ENCODE measurements at regions not wholly inside any gene's neighbourhood (a gene's known extent, or its start where the extent isn't known, plus 50 kb on each side); places are given as distances from the start of the nearest gene placed in this dataset.

DNA sequence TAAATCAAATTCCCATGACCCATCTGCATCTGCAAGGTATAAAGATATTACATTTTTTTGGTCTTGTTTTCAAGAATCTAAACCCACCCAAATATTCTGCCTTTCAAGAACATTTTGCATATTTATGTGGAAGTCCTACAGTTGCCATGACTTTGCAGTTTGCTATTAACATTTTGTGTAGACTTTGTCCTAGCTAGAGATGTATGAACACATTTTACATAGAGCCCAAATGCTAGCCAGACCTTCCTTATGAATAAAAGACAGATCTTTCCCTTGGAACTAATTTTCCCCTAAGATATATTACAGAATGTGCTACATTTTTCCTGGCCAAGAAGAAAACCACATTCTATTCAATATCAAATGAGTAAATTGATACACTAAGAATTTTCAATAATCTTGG lies 772.5 kb downstream of the KCNA4 start:
- H3K36me3 Mint-ChIP-seq (ENCODE audit: low read depth), result no peaks in the 10 kb centered on the region
- H3K27ac Mint-ChIP-seq (ENCODE audit: unreplicated experiment), result no peak overlapping the region
- peaks cover 7% of the 10 kb centered on the region for H3K9me3 Mint-ChIP-seq (ENCODE audit: low read depth)
- TF ChIP-seq, protein P1, sequence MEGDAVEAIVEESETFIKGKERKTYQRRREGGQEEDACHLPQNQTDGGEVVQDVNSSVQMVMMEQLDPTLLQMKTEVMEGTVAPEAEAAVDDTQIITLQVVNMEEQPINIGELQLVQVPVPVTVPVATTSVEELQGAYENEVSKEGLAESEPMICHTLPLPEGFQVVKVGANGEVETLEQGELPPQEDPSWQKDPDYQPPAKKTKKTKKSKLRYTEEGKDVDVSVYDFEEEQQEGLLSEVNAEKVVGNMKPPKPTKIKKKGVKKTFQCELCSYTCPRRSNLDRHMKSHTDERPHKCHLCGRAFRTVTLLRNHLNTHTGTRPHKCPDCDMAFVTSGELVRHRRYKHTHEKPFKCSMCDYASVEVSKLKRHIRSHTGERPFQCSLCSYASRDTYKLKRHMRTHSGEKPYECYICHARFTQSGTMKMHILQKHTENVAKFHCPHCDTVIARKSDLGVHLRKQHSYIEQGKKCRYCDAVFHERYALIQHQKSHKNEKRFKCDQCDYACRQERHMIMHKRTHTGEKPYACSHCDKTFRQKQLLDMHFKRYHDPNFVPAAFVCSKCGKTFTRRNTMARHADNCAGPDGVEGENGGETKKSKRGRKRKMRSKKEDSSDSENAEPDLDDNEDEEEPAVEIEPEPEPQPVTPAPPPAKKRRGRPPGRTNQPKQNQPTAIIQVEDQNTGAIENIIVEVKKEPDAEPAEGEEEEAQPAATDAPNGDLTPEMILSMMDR (IDR thresholded peaks at IDR 0.05), result no peak
- H3K4me3 Mint-ChIP-seq (ENCODE audit: unreplicated experiment), result no peak overlapping the region
- DNase-seq (ENCODE audit: low spot score), result no peak
- no peaks in the 10 kb centered on the region for H3K4me1 Mint-ChIP-seq (ENCODE audit: low read depth)
- peaks cover 25% of the 10 kb centered on the region for H3K27me3 Mint-ChIP-seq (ENCODE audit: low read depth)

DNA sequence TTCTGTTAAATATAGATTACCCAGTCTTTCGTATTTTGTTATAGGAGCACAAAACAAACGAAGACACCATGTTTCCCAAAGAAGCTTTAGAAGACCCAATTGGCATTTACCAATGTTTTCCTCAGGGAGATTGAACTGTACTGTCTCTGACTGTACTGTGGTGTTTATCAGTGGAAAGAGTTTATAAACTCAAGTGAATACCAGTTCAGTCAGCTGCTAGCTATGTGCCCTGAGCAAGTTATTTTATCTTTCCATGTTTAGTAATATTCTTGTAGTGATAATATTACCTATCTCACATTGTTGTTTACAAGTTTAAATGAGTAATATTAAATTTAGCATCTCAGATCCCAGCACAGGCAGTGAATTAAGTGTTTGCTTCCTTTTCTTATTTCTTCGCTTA lies 773.2 kb downstream of the KCNA4 start:
- Mint-ChIP-seq H3K9me3 (ENCODE audit: low read depth) (peaks cover 4% of the 10 kb centered on the region), H3K36me3 (ENCODE audit: low read depth) (no peaks in the 10 kb centered on the region), H3K27ac (ENCODE audit: unreplicated experiment) (no peak overlapping the region), H3K27me3 (ENCODE audit: low read depth) (peaks cover 25% of the 10 kb centered on the region), H3K4me1 (ENCODE audit: low read depth) (no peaks in the 10 kb centered on the region), H3K4me3 (ENCODE audit: unreplicated experiment) (no peak overlapping the region)
- DNase-seq (ENCODE audit: low spot score), result no peak
- TF ChIP-seq, protein P1 (IDR thresholded peaks at IDR 0.05), result no peak

DNA sequence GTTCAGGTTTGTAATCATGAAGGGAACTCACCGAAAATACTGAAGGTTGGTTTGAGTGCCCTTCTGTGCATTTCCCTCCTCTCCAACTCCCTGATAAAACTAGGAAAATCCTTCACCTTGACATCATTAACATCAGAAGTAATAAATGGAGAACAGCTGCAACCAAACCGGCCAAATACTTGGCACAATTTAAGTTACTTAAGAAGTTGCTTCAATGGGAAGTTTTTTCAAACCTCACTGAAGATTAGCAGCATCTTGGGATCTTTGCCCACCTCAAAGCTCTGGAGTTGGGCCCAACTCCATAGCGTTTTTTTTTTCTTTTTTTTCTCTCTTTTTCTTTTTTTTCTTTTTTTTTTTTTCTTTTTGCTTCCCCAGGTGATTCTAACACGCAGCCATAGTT lies 784.8 kb downstream of the KCNA4 start:
- DNase-seq (ENCODE audit: low spot score), result no peak

GRCh38 chr11:29231586-29231985 lies 785.2 kb downstream of the KCNA4 start:
- H3K27me3 Mint-ChIP-seq (ENCODE audit: low read depth), result peaks cover 24% of the 10 kb centered on the region
- no peaks in the 10 kb centered on the region for H3K36me3 Mint-ChIP-seq (ENCODE audit: low read depth)

More for the DNA sequence above, 784.8 kb downstream of the KCNA4 start:
- H3K4me1 Mint-ChIP-seq (ENCODE audit: low read depth), result no peaks in the 10 kb centered on the region
- TF ChIP-seq, protein P1 (IDR thresholded peaks at IDR 0.05), result no peak
- H3K9me3 Mint-ChIP-seq (ENCODE audit: low read depth), result peaks cover 4% of the 10 kb centered on the region
- H3K36me3 Mint-ChIP-seq (ENCODE audit: low read depth), result no peaks in the 10 kb centered on the region
- no peak overlapping the region for H3K4me3 Mint-ChIP-seq (ENCODE audit: unreplicated experiment)
- H3K27ac Mint-ChIP-seq (ENCODE audit: unreplicated experiment), result no peak overlapping the region
- H3K27me3 Mint-ChIP-seq (ENCODE audit: low read depth), result peaks cover 24% of the 10 kb centered on the region

DNA sequence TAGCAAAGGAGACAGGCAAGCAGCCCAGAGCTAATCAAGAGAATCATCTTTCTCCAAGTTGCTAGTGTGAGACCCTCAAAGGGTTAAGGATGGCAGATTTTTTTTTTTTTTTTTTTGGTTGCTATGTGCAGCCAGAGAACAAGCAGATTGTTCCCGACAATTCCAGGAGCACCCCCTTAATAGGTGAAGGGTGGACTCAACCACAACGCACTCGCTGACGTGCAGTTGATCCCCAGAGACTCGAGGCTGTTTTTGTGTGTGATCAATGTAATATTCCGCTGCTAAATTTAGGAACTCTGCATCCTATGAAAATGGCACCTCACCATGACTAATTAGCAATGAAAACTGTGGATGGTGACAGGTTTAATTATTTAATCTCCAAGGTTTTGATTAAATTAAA lies 789.0 kb downstream of the KCNA4 start:
- Mint-ChIP-seq H3K27me3 (ENCODE audit: low read depth) (peaks cover 12% of the 10 kb centered on the region), H3K9me3 (ENCODE audit: low read depth) (peaks cover 16% of the 10 kb centered on the region), H3K27ac (ENCODE audit: unreplicated experiment) (no peak overlapping the region), H3K36me3 (ENCODE audit: low read depth) (peaks cover 9% of the 10 kb centered on the region), H3K4me3 (ENCODE audit: unreplicated experiment) (no peak overlapping the region), H3K4me1 (ENCODE audit: low read depth) (no peaks in the 10 kb centered on the region)
- DNase-seq (ENCODE audit: low spot score), result no peak
- TF ChIP-seq, protein P1 (IDR thresholded peaks at IDR 0.05), result no peak

More at GRCh38 chr11:29231586-29231985, 785.2 kb downstream of the KCNA4 start:
- TF ChIP-seq, protein P1 (IDR thresholded peaks at IDR 0.05), result no peak
- Mint-ChIP-seq H3K9me3 (ENCODE audit: low read depth) (peaks cover 4% of the 10 kb centered on the region), H3K27ac (ENCODE audit: unreplicated experiment) (no peak overlapping the region), H3K4me3 (ENCODE audit: unreplicated experiment) (no peak overlapping the region), H3K4me1 (ENCODE audit: low read depth) (no peaks in the 10 kb centered on the region)
- DNase-seq (ENCODE audit: low spot score), result no peak

Data from chondrocyte (in vitro differentiated cells).